Inflammatory macrophage treated with lipopolysaccharide for 1 hour (primary cell): ENCODE measurements at regions not wholly inside any gene's neighbourhood (a gene's known extent, or its start where the extent isn't known, plus 50 kb on each side); places are given as distances from the start of the nearest gene placed in this dataset.

ENCODE experiments used
- DNase-seq, 2 donors: peaks; one replicate each; pipeline ENCODE4 v3.0.0-alpha.2; 2020 to 2022

- DNase-seq: no peak
Measured at GRCh38 chr9:99555792-99556191, 265.9 kb upstream of the NR4A3 start.

- no peak for DNase-seq
Measured at GRCh38 chr9:99556998-99557397, 264.7 kb upstream of the NR4A3 start.

DNA sequence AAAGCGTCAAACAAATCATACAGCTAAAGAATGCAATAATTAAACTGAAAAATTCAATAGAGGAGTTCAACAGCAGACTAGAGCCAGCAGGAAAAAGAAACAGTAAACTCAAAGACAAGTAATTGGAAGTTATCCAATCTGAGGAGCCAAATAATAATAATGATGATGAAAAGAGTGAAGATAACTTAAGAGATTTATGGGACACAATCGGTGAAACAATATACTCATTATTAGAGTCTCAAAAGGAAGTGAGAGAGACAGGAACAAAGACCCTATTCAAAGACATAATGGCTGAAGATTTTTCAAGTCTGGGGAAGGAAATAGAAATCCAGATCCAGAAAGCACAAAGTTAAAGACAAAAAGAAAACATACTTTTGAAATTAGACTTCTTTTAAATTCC lies 263.9 kb upstream of the NR4A3 start:
- no peak for DNase-seq

- no peak for DNase-seq
Measured at GRCh38 chr9:99559776-99560175, 261.9 kb upstream of the NR4A3 start.

DNA sequence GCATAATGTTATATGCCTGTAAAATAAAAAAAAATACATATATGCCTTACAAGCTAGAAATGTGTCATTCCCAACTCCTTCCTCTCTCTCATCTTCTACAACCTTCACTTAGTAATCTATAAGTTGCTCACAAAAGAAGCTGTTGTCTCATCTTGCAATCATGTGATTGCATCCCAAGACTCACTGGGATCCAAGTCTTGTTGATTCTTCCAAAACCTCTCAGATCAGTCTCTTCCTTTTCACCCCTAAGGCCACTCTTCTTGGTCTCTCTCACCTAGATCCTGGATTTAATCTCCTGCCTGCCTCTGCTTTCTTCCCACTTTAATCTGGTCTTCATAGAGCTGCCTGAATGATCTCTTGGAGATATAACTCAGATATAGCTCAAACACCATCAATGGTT lies 261.1 kb upstream of the NR4A3 start:
- DNase-seq: no peak

DNA sequence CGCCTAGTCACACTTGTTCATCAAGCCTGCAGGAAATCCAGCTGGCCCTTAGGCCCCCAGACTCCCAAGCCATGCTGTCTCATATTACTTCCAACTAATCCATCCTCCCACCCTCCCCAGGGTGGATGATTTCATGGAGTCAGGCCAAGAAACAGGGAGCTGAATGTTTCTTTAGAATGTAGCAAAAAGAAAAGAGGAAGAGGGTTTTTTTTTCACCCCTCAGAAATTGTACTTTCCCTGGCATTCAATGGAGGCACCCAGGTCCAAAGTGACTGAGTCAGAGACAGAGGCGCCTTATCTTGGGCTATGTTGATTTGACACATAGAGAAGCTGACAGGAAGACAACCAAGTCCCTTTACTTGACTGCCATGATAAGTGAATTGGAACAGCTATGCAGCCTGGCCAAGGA lies 260.2 kb upstream of the NR4A3 start:
- peak; percentile 48 to 61 for DNase-seq

DNA sequence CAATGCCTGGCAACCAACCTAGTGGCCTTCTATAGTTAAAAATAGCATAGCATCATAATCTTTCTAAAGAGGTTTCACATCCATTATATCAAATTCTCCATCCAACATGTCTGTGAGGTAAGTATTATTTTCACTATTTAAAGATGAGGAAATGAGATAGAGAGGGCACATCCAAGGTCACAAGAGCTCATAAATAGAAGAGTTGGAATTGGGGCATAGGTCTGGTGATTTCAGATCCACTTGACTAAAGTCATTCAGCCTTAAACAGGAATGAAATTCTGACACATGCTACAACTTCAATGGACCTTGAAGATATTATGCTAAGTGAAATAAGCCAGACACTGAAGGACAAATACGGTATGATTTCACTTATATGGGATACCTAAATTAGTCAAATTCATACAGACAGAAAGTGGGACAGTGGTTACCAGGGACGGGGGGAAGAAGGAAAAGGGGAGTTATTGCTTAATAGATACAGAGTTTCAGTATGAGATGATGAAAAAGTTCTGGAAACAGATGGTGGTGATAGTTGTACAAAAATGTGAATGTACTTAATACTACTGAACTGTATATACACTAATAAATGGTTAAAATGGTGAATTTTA lies 259.6 kb upstream of the NR4A3 start:
- no peak for DNase-seq

DNA sequence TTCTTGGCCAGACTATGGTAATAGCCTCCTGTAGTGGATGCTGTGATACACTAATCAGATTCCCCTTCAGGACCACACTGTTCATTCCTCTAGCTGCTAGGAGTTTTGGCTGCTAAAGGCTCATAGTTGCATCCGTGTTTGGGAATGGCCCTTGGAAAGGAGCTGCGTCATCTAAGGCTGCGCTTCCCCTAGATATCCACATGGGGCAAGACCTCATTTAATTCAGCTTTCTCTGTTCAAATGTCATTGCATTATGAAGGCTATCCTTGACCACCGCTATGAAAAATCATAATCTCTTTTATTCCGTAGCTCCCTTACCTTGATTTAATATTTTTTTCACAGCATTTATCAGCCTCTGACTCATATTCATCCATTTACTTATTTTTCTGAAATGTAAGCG lies 258.3 kb upstream of the NR4A3 start:
- DNase-seq: no peak

- DNase-seq: no peak
Measured at GRCh38 chr9:99565203-99565602, 256.5 kb upstream of the NR4A3 start.

GRCh38 chr9:99567436-99567835 lies 254.2 kb upstream of the NR4A3 start:
- peak; percentile 51 to 59 for DNase-seq

- no peak for DNase-seq
Measured at GRCh38 chr9:99569840-99570239, 251.8 kb upstream of the NR4A3 start.

GRCh38 chr9:99572567-99572966 lies 249.1 kb upstream of the NR4A3 start:
- no peak for DNase-seq

- no peak for DNase-seq
Measured at GRCh38 chr9:99573085-99573484, 248.6 kb upstream of the NR4A3 start.

- peak in 1 of 2 donors; percentile 93 for DNase-seq
Measured at GRCh38 chr9:99573886-99574285, 247.8 kb upstream of the NR4A3 start.

- DNase-seq: no peak
Measured at GRCh38 chr9:99576002-99576401, 245.7 kb upstream of the NR4A3 start.

DNA sequence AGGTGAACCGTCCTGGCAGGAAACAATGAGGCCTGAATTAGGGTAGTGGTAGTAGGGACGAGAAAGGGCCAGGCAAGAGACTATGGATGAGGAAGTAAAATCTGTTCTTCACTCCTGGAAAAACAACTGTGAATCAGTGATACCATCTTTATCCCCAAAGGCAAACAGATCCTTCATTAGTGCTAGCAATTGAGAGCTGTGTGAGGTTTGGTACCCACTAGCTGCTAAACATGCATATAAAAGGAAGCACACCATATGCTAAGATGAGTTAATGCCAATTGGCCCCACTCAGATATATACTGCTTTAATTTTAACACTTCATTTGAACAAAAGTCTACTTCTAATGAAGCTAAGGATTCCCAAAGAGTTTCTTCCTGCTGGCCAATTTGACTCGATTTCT lies 244.8 kb upstream of the NR4A3 start:
- DNase-seq: no peak

GRCh38 chr9:99577351-99577750 lies 244.3 kb upstream of the NR4A3 start:
- DNase-seq: peak; percentile 73 to 91

GRCh38 chr9:99578666-99579065 lies 243.0 kb upstream of the NR4A3 start:
- DNase-seq: no peak

- DNase-seq: peak; percentile 85 to 90
Measured at GRCh38 chr9:99579964-99580363, 241.7 kb upstream of the NR4A3 start.

- DNase-seq: no peak
Measured at GRCh38 chr9:99582814-99583213, 238.9 kb upstream of the NR4A3 start.

DNA sequence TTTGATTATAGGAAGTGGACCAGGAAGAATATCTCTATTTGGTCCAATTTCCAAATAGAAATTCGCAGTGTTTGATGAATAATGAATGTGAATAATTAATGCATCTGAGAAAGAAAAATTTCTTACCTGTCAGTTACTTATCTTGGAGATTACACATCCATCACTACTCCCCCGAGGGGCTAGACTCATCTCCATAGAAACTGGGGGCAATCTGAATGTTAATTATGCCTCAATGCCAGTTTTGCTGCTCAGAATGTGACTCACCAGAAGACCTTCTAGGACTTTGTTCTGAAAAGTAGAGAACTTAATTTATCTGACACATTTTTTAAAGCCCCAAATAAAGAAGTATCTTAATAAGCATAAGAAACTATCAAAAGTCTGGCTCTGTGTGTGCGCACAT lies 233.4 kb upstream of the NR4A3 start:
- no peak for DNase-seq

- no peak for DNase-seq
Measured at GRCh38 chr9:99588747-99589146, 232.9 kb upstream of the NR4A3 start.

DNA sequence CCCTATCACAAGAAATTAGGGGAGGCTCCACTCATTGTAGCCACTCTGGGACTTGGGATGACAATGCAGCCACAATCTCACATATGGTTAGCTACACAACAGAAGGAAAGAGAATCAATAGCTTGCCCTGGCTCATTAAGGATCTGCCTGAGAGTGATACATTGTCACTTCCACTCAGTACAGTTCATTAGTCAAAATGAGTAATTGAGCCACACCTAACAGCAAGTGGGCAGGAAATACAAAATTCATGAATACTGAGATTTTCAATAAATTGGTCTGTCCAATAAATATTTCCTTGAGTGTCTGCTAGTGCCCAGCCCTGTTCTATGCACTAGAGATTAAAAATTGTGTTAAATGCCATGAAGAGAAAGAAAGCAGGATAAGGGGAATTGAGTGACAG lies 231.3 kb upstream of the NR4A3 start:
- DNase-seq: no peak

- peak; percentile 70 to 86 for DNase-seq
Measured at GRCh38 chr9:99590840-99591239, 230.8 kb upstream of the NR4A3 start.

- DNase-seq: no peak
Measured at GRCh38 chr9:99591770-99592169, 229.9 kb upstream of the NR4A3 start.
